ENCODE measurements at regions not wholly inside any gene's neighbourhood (a gene's known extent, or its start where the extent isn't known, plus 50 kb on each side); places are given as distances from the start of the nearest gene placed in this dataset.

- Histone ChIP-seq H3K36me3 (ENCODE audit: control insufficient read depth, insufficient read depth, low read length) (no peaks in the 10 kb centered on the region), H3K4me3 (ENCODE audit: low read length) (no peak overlapping the region), H3K4me1 (ENCODE audit: control insufficient read depth, insufficient read depth, low read length) (no peaks in the 10 kb centered on the region), H3K27me3 (ENCODE audit: control insufficient read depth, insufficient read depth, low read length, poor library complexity, severe bottlenecking) (no peaks in the 10 kb centered on the region), H3K27ac (ENCODE audit: low read depth, low read length) (no peak overlapping the region), H3K9ac (ENCODE audit: extremely low read depth, low read length, poor library complexity, severe bottlenecking) (no peak overlapping the region), H3K9me3 (ENCODE audit: control insufficient read depth, low read length) (no peaks in the 10 kb centered on the region)
- no peaks in the 10 kb centered on the region for H3K27me3 Mint-ChIP-seq (ENCODE audit: insufficient read depth)
- no peak for TF ChIP-seq CTCF (conservative IDR thresholded peaks at IDR 0.05)
- no peak overlapping the region for H3K27ac Mint-ChIP-seq
- no peaks in the 10 kb centered on the region for H3K36me3 Mint-ChIP-seq (ENCODE audit: low read depth)
- no peaks in the 10 kb centered on the region for H3K4me1 Mint-ChIP-seq
- H3K9me3 Mint-ChIP-seq = peaks cover 3% of the 10 kb centered on the region
- no peak for DNase-seq
- no peak overlapping the region for H3K4me3 Mint-ChIP-seq
These were observed 277.0 kb upstream of the TBX18 start for GRCh38 chr6:85041376-85041775.

GRCh38 chr6:85037221-85037620 lies 272.8 kb upstream of the TBX18 start:
- H3K9me3 ChIP-seq (ENCODE audit: control insufficient read depth, low read length) = peaks cover 27% of the 10 kb centered on the region
- H3K4me3 ChIP-seq (ENCODE audit: low read length) = no peak overlapping the region
- Mint-ChIP-seq H3K36me3 (ENCODE audit: low read depth) (peaks cover 4% of the 10 kb centered on the region), H3K27me3 (ENCODE audit: insufficient read depth) (no peaks in the 10 kb centered on the region), H3K9me3 (peaks cover 3% of the 10 kb centered on the region), H3K4me1 (no peaks in the 10 kb centered on the region), H3K27ac (no peak overlapping the region), H3K4me3 (no peak overlapping the region)
- DNase-seq = no peak
- no peaks in the 10 kb centered on the region for H3K4me1 ChIP-seq (ENCODE audit: control insufficient read depth, insufficient read depth, low read length)
- no peaks in the 10 kb centered on the region for H3K36me3 ChIP-seq (ENCODE audit: control insufficient read depth, insufficient read depth, low read length)
- no peak overlapping the region for H3K27ac ChIP-seq (ENCODE audit: low read depth, low read length)
- H3K27me3 ChIP-seq (ENCODE audit: control insufficient read depth, insufficient read depth, low read length, poor library complexity, severe bottlenecking) = no peaks in the 10 kb centered on the region
- TF ChIP-seq CTCF (conservative IDR thresholded peaks at IDR 0.05) = no peak
- WGBS, 2 experiments (ENCODE audit: insufficient coverage in 1 of 2, insufficient read length in 1 of 2) = 92% methylated on average over 4 of the region's 4 CpGs; no CpG with 5 or more reads in 1 of the 2 experiments
- no peak overlapping the region for H3K9ac ChIP-seq (ENCODE audit: extremely low read depth, low read length, poor library complexity, severe bottlenecking)

GRCh38 chr6:85035766-85036165 lies 271.4 kb upstream of the TBX18 start:
- Mint-ChIP-seq H3K27ac (no peak overlapping the region), H3K4me3 (no peak overlapping the region), H3K9me3 (peaks cover 3% of the 10 kb centered on the region), H3K27me3 (ENCODE audit: insufficient read depth) (no peaks in the 10 kb centered on the region), H3K36me3 (ENCODE audit: low read depth) (peaks cover 4% of the 10 kb centered on the region), H3K4me1 (no peaks in the 10 kb centered on the region)
- no peaks in the 10 kb centered on the region for H3K36me3 ChIP-seq (ENCODE audit: control insufficient read depth, insufficient read depth, low read length)
- H3K9ac ChIP-seq (ENCODE audit: extremely low read depth, low read length, poor library complexity, severe bottlenecking) = no peak overlapping the region
- H3K27ac ChIP-seq (ENCODE audit: low read depth, low read length) = no peak overlapping the region
- no peaks in the 10 kb centered on the region for H3K4me1 ChIP-seq (ENCODE audit: control insufficient read depth, insufficient read depth, low read length)
- H3K4me3 ChIP-seq (ENCODE audit: low read length) = no peak overlapping the region
- TF ChIP-seq CTCF (conservative IDR thresholded peaks at IDR 0.05) = no peak
- DNase-seq = no peak
- peaks cover 32% of the 10 kb centered on the region for H3K9me3 ChIP-seq (ENCODE audit: control insufficient read depth, low read length)
- no peaks in the 10 kb centered on the region for H3K27me3 ChIP-seq (ENCODE audit: control insufficient read depth, insufficient read depth, low read length, poor library complexity, severe bottlenecking)
- 93% methylated on average over 1 of the region's 1 CpG; no CpG with 5 or more reads in 1 of the 2 experiments for WGBS, 2 experiments (ENCODE audit: insufficient coverage in 1 of 2, insufficient read length in 1 of 2)
